ENCODE measurements at regions not wholly inside any gene's neighbourhood (a gene's known extent, or its start where the extent isn't known, plus 50 kb on each side); places are given as distances from the start of the nearest gene placed in this dataset.

DNA sequence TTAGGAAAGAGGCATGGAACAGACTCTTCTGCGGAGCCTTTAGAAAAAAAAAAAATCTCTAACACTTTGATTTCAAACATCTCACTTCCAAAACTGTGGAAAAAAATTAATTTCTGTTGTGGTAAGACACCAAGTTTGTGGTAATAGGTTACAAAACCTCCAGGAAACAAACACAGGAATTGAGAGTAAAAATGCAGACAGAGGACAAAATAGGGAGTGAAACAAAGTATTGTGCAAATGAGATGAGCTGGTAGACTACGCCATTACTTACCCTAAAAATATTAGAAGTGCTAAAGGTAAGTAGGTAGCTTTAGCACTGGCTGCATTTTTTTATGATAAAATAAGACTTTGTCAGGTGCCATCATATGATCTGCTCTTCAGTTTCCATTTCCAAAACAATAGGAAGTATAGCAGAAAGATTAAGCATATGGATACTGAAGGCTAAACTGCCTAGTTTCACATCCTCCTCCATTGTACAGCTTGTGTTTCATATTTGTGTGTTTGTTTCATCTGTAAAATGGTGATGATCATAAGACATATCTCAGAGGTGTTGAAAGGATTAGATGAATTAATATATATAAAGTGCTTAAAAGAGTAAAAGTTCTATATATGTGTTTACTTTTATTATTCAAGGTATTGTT lies 309.2 kb downstream of the NR4A2 start:
- Histone ChIP-seq H3K4ac (ENCODE audit: low read depth, low read length) (no peak overlapping the region), H3K9me3 (ENCODE audit: control insufficient read depth, low read depth, low read length) (no peaks in the 10 kb centered on the region), H3T11ph (ENCODE audit: low read length) (no peak overlapping the region), H3K14ac (ENCODE audit: insufficient read depth, low read length) (no peak overlapping the region), H3K79me1 (ENCODE audit: insufficient read depth, low read depth, low read length, poor library complexity, severe bottlenecking) (no peaks in the 10 kb centered on the region), H3K9ac (ENCODE audit: extremely low read depth, insufficient read length, low read length) (no peak overlapping the region), H3K27ac (ENCODE audit: insufficient read length, low read depth, low read length) (no peak overlapping the region), H3K27me3 (ENCODE audit: insufficient read depth, low read length) (no peaks in the 10 kb centered on the region), H4K5ac (ENCODE audit: insufficient read length, low read depth, low read length) (no peak overlapping the region), H3K18ac (ENCODE audit: insufficient read length, low read depth, low read length) (no peak overlapping the region), H2BK120ac (ENCODE audit: low read depth, low read length, poor library complexity, severe bottlenecking) (no peak overlapping the region), H3K79me2 (ENCODE audit: insufficient read depth, low read length) (no peaks in the 10 kb centered on the region), H3K23ac (ENCODE audit: insufficient read length, low read depth, low read length) (no peak overlapping the region), H2BK15ac (ENCODE audit: low read depth, low read length) (no peak overlapping the region), H4K8ac (replicated peaks; ENCODE audit: insufficient read length, low read depth, low read length) (no peak overlapping the region), H3K56ac (ENCODE audit: insufficient read length, low read depth, low read length) (no peak overlapping the region), H4K91ac (ENCODE audit: insufficient read length, low read depth, low read length) (no peak overlapping the region), H2BK5ac (ENCODE audit: insufficient read length, low read length) (no peak overlapping the region), H3K4me1 (ENCODE audit: insufficient read depth, low read length) (peaks cover 2% of the 10 kb centered on the region; the same call in 1 of the 2 replicates), H2AK5ac (ENCODE audit: insufficient read length, low read length) (no peak overlapping the region), H2BK20ac (ENCODE audit: low read depth, low read length, poor library complexity, severe bottlenecking) (no peak overlapping the region), H2BK12ac (ENCODE audit: insufficient read length, low read depth, low read length) (no peak overlapping the region), H2AFZ (ENCODE audit: low read length) (no peak overlapping the region), H3K4me2 (ENCODE audit: insufficient read depth, insufficient read length, low read length) (no peak overlapping the region), H4K20me1 (ENCODE audit: control insufficient read depth, insufficient read depth, insufficient read length) (no peaks in the 10 kb centered on the region), H3K23me2 (ENCODE audit: insufficient read length, low read depth, low read length, poor library complexity, severe bottlenecking) (no peaks in the 10 kb centered on the region)
- no peak overlapping the region for H3K4me3 Mint-ChIP-seq
- H3K27ac Mint-ChIP-seq = no peak overlapping the region
- H3K36me3 Mint-ChIP-seq (ENCODE audit: insufficient read depth in 1 of 3, low read depth in 3 of 3) = no peaks in the 10 kb centered on the region
- WGBS (ENCODE audit: extremely low coverage, insufficient read length, low lambda C conversion rate) = no CpG with 5 or more reads among the region's 2 CpGs
- peaks cover 7% of the 10 kb centered on the region in 2 experiments for H3K4me1 Mint-ChIP-seq
- H3K27me3 Mint-ChIP-seq (ENCODE audit: low read depth) = no peaks in the 10 kb centered on the region
- TF ChIP-seq, protein P1, sequence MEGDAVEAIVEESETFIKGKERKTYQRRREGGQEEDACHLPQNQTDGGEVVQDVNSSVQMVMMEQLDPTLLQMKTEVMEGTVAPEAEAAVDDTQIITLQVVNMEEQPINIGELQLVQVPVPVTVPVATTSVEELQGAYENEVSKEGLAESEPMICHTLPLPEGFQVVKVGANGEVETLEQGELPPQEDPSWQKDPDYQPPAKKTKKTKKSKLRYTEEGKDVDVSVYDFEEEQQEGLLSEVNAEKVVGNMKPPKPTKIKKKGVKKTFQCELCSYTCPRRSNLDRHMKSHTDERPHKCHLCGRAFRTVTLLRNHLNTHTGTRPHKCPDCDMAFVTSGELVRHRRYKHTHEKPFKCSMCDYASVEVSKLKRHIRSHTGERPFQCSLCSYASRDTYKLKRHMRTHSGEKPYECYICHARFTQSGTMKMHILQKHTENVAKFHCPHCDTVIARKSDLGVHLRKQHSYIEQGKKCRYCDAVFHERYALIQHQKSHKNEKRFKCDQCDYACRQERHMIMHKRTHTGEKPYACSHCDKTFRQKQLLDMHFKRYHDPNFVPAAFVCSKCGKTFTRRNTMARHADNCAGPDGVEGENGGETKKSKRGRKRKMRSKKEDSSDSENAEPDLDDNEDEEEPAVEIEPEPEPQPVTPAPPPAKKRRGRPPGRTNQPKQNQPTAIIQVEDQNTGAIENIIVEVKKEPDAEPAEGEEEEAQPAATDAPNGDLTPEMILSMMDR (conservative IDR thresholded peaks at IDR 0.05) = no peak
- H3K9me3 Mint-ChIP-seq = no peaks in the 10 kb centered on the region; a peak in 1 of 5 replicates
- DNase-seq = no peak

Data from H9 (cell line).